NCI-H1105 treated with DMSO at 0.1 percent for 48 hours (cell line): ENCODE measurements at regions not wholly inside any gene's neighbourhood (a gene's known extent, or its start where the extent isn't known, plus 50 kb on each side); places are given as distances from the start of the nearest gene placed in this dataset.

Experiments
- DNase-seq: peaks from one replicate; lab custom pipeline; 2025; lab: John Stamatoyannopoulos, UW

GRCh38 chr16:77662246-77662645 lies 60.1 kb upstream of the NUDT7 start:
- DNase-seq, result no peak

- no peak for DNase-seq
Observed at GRCh38 chr16:77663711-77664110, 58.6 kb upstream of the NUDT7 start.

- no peak for DNase-seq
Observed at GRCh38 chr16:77666771-77667170, 55.5 kb upstream of the NUDT7 start.

DNA sequence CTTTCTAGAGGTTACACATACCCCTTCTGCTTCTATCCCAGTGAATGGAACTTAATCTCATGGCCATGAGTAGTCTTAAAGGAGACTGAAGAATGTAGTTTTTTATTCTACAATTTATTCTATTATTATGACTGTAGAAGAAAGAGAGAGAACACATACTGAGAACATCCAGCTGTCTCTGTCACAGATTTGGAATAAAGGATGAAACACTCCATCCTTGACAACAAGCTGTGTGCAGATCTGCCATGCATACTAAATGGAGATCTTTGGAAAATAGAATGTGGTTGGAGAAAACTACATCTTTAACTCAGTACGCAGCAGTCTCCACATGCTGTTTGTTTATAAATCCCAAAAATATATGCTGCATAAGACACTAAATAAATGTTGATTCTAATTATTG lies 54.1 kb upstream of the NUDT7 start:
- no peak for DNase-seq

DNA sequence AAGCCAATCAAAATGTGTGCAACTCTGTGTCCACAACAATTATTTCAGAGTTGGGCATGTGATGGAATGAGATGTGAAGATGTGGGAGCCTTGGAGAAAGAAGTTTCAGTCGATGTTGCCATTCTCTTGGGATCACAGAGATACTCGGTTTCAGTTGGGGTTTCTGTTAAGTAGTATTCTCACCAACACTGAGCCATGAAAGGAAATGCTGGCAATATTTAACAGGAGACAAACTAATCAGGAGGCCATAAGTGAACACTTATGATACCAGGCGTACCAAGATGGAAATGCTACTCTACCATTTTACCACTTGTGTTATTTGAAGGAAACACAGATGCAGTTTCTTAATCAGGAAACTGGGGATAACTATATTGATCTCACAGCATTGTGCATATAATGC lies 53.3 kb upstream of the NUDT7 start:
- no peak for DNase-seq
